GM12878 (cell line): ENCODE measurements at regions not wholly inside any gene's neighbourhood (a gene's known extent, or its start where the extent isn't known, plus 50 kb on each side); places are given as distances from the start of the nearest gene placed in this dataset.

Source experiments
- BRCA1 ChIP-seq: IDR thresholded peaks from 2 replicates; pipeline ENCODE4 v1.6.1; 2011; ENCODE audit warnings: low read depth, low read length, improper control_type of control experiment
- CTCF ChIP-seq, 3 experiments: IDR thresholded peaks in 2 of 3; conservative IDR thresholded peaks in 1 of 3; 2 replicates each; pipeline ENCODE4 v1.5.1; 2011; ENCODE audit warnings: low read depth in 3 of 3, low read length in 3 of 3, mild to moderate bottlenecking in 3 of 3, control low read depth in 2 of 3, moderate library complexity in 2 of 3, inconsistent platforms in 1 of 3, mixed read lengths in 1 of 3; ENCODE audit not compliant: control insufficient read depth in 2 of 3, insufficient read depth in 1 of 3; ENCODE audit errors: extremely low read depth in 1 of 3
- ESRRA ChIP-seq: IDR thresholded peaks from 2 replicates; pipeline ENCODE4 v1.6.1; 2012; ENCODE audit warnings: mild to moderate bottlenecking, low read length, improper control_type of control experiment
- MAX ChIP-seq: IDR thresholded peaks from 2 replicates; pipeline ENCODE4 v1.6.1; 2012; ENCODE audit warnings: low read depth, low read length, improper control_type of control experiment
- PRDM15 ChIP-seq: fragments of 450-650 bp; formaldehyde crosslinking; IDR thresholded peaks from 2 replicates; pipeline ENCODE4 v1.4.0; 2020; ENCODE audit warnings: mild to moderate bottlenecking, moderate library complexity
- RAD21 ChIP-seq: IDR thresholded peaks from 2 replicates; pipeline ENCODE4 v1.6.1; 2011; ENCODE audit warnings: mild to moderate bottlenecking, low read depth, low read length, moderate library complexity; ENCODE audit not compliant: insufficient read depth
- SRF ChIP-seq, 2 experiments: IDR thresholded peaks; 2 replicates each; pipeline ENCODE4 v1.6.1; 2011; ENCODE audit warnings: low read depth in 2 of 2, low read length in 2 of 2, mild to moderate bottlenecking in 1 of 2, moderate library complexity in 1 of 2
- YY1 ChIP-seq: IDR thresholded peaks from 2 replicates; pipeline ENCODE4 v1.6.1; 2011; ENCODE audit warnings: low read depth, mild to moderate bottlenecking, low read length
- TF ChIP-seq, protein P1 (sequence below): fragments of 450-650 bp; IDR thresholded peaks from 2 replicates; pipeline ENCODE4 v1.6.1; 2017; ENCODE audit warnings: mild to moderate bottlenecking, low read depth, inconsistent platforms; ENCODE audit not compliant: poor library complexity, severe bottlenecking

DNA sequence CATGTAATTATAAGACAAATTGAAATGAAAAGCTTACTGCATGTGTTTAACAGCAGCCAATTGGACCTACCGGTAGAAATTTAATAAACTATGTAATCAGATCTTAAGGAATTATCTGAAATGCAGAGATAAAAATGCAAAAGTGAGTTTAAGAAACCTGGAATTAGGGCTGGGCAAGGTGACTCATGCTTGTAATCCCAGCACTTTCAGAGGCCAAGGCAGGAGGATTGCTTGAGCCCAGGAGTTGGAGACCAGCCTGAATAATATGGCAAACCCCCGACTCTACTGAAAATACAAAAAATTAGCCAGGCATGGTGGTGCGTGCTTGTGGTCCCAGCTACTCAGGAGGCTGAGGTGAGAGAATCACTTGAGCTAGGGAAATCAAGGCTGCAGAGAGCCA is 74.1 kb downstream of the HFE start:
- no peak for TF ChIP-seq YY1
- no peak for TF ChIP-seq BRCA1
- TF ChIP-seq MAX, result no peak
- TF ChIP-seq ESRRA, result no peak
- TF ChIP-seq, protein P1, sequence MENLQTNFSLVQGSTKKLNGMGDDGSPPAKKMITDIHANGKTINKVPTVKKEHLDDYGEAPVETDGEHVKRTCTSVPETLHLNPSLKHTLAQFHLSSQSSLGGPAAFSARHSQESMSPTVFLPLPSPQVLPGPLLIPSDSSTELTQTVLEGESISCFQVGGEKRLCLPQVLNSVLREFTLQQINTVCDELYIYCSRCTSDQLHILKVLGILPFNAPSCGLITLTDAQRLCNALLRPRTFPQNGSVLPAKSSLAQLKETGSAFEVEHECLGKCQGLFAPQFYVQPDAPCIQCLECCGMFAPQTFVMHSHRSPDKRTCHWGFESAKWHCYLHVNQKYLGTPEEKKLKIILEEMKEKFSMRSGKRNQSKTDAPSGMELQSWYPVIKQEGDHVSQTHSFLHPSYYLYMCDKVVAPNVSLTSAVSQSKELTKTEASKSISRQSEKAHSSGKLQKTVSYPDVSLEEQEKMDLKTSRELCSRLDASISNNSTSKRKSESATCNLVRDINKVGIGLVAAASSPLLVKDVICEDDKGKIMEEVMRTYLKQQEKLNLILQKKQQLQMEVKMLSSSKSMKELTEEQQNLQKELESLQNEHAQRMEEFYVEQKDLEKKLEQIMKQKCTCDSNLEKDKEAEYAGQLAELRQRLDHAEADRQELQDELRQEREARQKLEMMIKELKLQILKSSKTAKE, result no peak
- no peak for TF ChIP-seq PRDM15 (CRISPR knock-in tag)
- no peak for TF ChIP-seq RAD21
- no peak for TF ChIP-seq SRF (IDR thresholded peaks at IDR 0.05; ENCODE audit: low read depth in 2 of 2, low read length in 2 of 2)
- TF ChIP-seq CTCF (IDR thresholded peaks at IDR 0.05 in 2 of 3, conservative IDR thresholded peaks at IDR 0.05 in 1 of 3; ENCODE audit: control insufficient read depth in 2 of 3, extremely low read depth in 1 of 3, insufficient read depth in 1 of 3, low read depth in 3 of 3, low read length in 3 of 3), result no peak
